ENCODE measurements at regions not wholly inside any gene's neighbourhood (a gene's known extent, or its start where the extent isn't known, plus 50 kb on each side); places are given as distances from the start of the nearest gene placed in this dataset.

DNA sequence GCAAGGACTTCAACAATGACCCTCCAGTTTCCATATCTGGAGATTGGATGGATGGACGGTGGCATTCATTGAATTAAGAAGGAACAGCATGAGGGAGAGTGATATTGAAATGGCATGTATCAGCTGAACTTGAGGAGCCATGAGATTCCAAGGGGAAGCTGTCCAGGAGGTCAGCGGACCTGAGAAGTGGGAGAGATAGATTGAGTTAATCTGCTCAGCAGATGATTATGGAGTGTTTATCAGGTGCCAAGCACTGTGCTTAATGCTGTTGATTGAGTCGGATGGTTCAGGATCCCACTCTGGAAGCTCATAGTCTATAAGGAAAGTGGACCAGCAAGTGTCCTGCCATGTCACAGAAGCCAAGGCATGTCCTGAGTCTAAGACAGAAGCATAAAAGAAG is 581.3 kb downstream of the INSC start:
- DNase-seq (no peak), ATAC-seq (no peak)
- Histone ChIP-seq H3K9me3 (peaks cover 0 to 6% (median 0%) of the 10 kb centered on the region in 11 donors), H3K4me1 (no peaks in the 10 kb centered on the region), H3K36me3 (no peaks in the 10 kb centered on the region), H3K4me3 (no peak overlapping the region), H3K27me3 (peaks cover 0 to 4% (median 0%) of the 10 kb centered on the region in 7 donors), H3K27ac (no peak overlapping the region)
- TF ChIP-seq, protein P1, sequence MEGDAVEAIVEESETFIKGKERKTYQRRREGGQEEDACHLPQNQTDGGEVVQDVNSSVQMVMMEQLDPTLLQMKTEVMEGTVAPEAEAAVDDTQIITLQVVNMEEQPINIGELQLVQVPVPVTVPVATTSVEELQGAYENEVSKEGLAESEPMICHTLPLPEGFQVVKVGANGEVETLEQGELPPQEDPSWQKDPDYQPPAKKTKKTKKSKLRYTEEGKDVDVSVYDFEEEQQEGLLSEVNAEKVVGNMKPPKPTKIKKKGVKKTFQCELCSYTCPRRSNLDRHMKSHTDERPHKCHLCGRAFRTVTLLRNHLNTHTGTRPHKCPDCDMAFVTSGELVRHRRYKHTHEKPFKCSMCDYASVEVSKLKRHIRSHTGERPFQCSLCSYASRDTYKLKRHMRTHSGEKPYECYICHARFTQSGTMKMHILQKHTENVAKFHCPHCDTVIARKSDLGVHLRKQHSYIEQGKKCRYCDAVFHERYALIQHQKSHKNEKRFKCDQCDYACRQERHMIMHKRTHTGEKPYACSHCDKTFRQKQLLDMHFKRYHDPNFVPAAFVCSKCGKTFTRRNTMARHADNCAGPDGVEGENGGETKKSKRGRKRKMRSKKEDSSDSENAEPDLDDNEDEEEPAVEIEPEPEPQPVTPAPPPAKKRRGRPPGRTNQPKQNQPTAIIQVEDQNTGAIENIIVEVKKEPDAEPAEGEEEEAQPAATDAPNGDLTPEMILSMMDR (IDR thresholded peaks at IDR 0.05), result no peak
- WGBS, 2 donors, result 77 to 89% methylated on average over 3 of the region's 3 CpGs
- intact Hi-C loops (cut with DNase I), result no loop called here

DNA sequence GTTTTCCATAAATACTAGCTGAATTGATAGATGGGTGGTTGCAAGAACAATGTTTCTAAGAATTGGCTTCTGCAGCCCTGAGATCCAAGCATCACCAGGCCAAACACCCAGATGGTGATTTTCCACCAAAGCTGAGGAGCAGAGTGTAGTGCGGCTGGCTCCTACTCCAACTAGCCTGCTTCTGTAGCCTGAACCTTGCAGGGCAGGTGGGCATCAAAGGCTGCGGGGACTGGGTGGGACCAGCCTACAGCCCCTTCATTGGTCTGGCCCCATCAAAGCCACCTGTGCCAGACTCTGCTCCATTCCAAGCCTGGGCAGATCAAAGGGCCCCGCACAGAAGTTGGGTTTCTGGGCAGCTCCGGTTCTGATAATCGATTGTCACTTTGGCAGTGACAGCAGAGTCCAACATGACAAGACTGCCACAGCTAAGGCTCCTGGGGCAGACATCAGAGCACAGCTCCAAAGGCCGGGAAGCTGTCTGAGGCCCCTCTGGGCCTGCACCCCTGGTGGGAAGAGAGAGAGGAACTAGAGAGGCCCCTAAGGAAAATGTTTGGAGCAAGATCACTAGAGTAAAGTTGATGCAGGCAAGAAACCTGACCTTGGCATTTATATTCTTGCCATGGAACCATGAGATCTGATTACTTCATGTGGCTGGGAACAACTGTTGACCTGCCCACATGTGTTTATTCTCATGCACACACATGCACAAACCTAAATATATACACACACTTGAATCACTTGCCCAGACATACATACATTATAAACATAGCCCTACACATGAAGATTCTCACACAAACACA is 582.9 kb downstream of the INSC start:
- DNase-seq (no peak), ATAC-seq (no peak)
- TF ChIP-seq, protein P1 (IDR thresholded peaks at IDR 0.05), result no peak
- no peaks in the 10 kb centered on the region for H3K27me3 ChIP-seq
- H3K4me3 ChIP-seq, result no peak overlapping the region
- H3K36me3 ChIP-seq, result no peaks in the 10 kb centered on the region
- intact Hi-C loops (cut with DNase I), result no loop called here
- WGBS, 2 donors, result 93 to 96% methylated on average over 6 of the region's 6 CpGs
- H3K27ac ChIP-seq, result no peak overlapping the region
- no peaks in the 10 kb centered on the region for H3K9me3 ChIP-seq
- no peaks in the 10 kb centered on the region for H3K4me1 ChIP-seq

GRCh38 chr11:15698855-15699254 is 584.1 kb downstream of the INSC start:
- Histone ChIP-seq H3K36me3 (no peaks in the 10 kb centered on the region), H3K4me3 (no peak overlapping the region), H3K9me3 (no peaks in the 10 kb centered on the region), H3K4me1 (no peaks in the 10 kb centered on the region), H3K27me3 (no peaks in the 10 kb centered on the region), H3K27ac (no peak overlapping the region)
- TF ChIP-seq, protein P1 (IDR thresholded peaks at IDR 0.05), result no peak
- no peak for ATAC-seq
- DNase-seq, result no peak
- intact Hi-C loops (cut with DNase I), result no loop called here
- 91 to 94% methylated on average over 3 of the region's 3 CpGs for WGBS, 2 donors

- TF ChIP-seq, protein P1 (IDR thresholded peaks at IDR 0.05), result no peak
- H3K36me3 ChIP-seq, result no peaks in the 10 kb centered on the region
- peaks cover 0 to 5% (median 0%) of the 10 kb centered on the region in 11 donors for H3K9me3 ChIP-seq
- H3K27ac ChIP-seq, result no peak overlapping the region
- WGBS, 2 donors, result 85 to 91% methylated on average over 3 of the region's 3 CpGs
- DNase-seq (no peak), ATAC-seq (no peak)
- H3K27me3 ChIP-seq, result no peaks in the 10 kb centered on the region
- intact Hi-C loops (cut with DNase I), result no loop called here
- no peak overlapping the region for H3K4me3 ChIP-seq
- no peaks in the 10 kb centered on the region for H3K4me1 ChIP-seq
Observed at GRCh38 chr11:15699978-15700377, 585.3 kb downstream of the INSC start.

All from heart right ventricle (tissue), 16 donors.